HG03139 (cell line): ENCODE measurements at regions not wholly inside any gene's neighbourhood (a gene's known extent, or its start where the extent isn't known, plus 50 kb on each side); places are given as distances from the start of the nearest gene placed in this dataset.

Source experiments
- ATAC-seq: cut with Tn5 transposase; IDR thresholded peaks from one replicate; pipeline ENCODE4 v1.9.1; 2021; ENCODE audit not compliant: unreplicated experiment

- ATAC-seq, result no peak
These were observed 50.5 kb upstream of the POU2AF2 start for GRCh38 chr11:111194860-111195568.

- ATAC-seq, result no peak
These were observed 51.5 kb upstream of the POU2AF2 start for GRCh38 chr11:111193924-111194490.

GRCh38 chr11:111189466-111189865 lies 56.1 kb upstream of the POU2AF2 start:
- ATAC-seq, result no peak

- no peak for ATAC-seq
These were observed 59.1 kb upstream of the POU2AF2 start for GRCh38 chr11:111186308-111186915.

DNA sequence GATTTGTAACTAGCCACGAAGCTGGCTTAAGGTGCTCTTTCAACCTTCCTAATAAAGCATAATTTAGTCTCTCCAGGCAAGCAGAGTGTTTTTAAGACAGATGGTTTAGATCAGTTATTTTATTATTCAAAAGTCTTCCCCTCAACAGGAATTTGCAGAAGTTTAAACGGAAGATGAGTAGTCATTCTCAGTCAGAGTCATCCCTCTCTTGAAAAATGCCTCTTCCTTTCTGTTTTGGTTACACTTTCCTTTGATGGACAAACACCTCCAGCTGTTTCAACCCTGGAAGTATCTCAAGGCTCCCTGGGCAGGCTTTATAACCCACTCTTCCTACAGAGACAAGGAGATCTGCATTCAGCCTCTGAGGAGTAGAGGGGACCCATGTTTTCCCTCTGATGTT lies 60.3 kb upstream of the POU2AF2 start:
- ATAC-seq, result no peak

GRCh38 chr11:111183706-111184105 lies 61.8 kb upstream of the POU2AF2 start:
- no peak for ATAC-seq

GRCh38 chr11:111179184-111179910 lies 66.2 kb upstream of the POU2AF2 start:
- ATAC-seq, result no peak

DNA sequence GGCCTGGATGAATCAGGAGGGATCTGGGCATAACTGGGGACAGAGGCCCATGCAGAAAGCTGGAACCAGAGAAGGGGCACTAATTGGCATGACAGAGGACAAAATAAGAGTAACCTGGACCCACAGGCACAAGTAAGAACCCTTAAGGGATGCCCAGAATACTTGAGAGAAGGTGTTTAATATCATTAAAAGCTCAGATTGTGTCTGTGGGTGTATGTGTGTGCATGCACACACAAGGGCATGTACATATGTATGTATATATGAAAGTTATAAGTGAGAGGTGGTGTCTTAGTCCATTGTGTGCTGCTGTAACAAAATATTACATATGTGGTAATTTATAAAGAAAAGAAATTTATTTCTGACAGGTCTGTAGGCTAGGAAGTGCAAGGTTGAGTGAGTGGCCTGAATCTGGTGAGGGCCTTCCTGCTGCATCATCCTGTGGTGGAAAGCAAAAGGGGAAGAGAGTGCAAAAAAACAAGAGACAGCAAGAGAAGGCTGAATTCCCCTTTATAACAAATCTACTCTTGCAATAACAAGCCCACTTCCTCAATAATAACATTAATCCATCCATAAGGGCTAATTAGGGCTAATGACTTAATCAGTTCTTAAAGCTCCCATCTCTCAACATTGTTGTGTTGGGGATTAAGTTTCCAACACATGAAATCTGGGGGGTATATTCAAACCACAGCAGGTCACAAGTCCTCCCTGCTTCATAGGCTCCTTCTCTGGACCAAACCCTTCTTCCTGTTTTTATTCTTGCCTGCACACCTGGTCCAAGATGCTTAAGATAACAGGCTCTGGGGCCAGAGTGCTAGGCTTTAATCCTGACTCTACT lies 68.3 kb upstream of the POU2AF2 start:
- peak; percentile 70 for ATAC-seq

GRCh38 chr11:111176603-111177002 lies 68.9 kb upstream of the POU2AF2 start:
- peak; percentile 44 for ATAC-seq

DNA sequence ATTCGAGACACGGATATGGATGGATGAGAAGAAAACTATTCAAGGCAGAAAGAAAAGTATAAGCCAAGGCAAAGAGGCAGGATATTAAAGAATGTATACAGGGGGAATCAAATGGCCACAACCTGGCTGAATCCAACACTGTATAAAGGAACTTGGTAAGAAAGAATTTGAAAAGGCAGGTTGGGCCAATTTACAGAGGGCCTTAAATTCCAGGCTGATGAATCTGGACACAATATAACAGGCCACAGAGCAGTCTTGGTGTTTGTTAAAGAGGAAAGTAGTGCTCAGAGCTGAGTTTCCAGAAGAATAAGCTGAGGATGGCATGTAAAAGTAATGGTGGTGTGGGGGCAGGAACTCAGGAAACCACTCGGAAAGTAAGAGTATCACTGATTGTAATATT lies 72.3 kb upstream of the POU2AF2 start:
- ATAC-seq, result no peak

GRCh38 chr11:111172321-111172862 lies 73.1 kb upstream of the POU2AF2 start:
- ATAC-seq, result no peak

- no peak for ATAC-seq
These were observed 74.7 kb upstream of the POU2AF2 start for GRCh38 chr11:111170761-111171379.

GRCh38 chr11:111169367-111169766 lies 76.2 kb upstream of the POU2AF2 start:
- ATAC-seq, result no peak

GRCh38 chr11:111168871-111169270 lies 76.7 kb upstream of the POU2AF2 start:
- no peak for ATAC-seq

GRCh38 chr11:111167666-111168065 lies 77.9 kb upstream of the POU2AF2 start:
- no peak for ATAC-seq

DNA sequence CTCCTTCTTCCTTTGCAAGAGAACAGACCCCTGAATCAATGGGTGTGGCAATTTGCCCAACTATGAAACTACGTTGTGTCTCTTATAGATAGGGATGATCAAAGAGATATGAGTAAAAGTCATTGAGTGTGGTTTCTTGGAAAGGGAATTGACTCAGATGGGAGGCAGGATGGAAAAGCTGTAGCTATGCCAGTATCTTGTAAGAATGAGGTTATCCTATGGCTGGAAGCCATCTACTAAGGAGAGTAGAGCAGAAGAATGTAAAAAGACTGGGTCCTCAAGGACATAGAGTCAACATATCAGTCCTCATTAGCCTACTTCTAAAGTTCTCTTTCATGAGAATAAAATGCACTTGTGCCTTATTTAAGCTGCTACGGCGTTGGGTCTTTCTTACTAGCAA lies 78.9 kb upstream of the POU2AF2 start:
- no peak for ATAC-seq

DNA sequence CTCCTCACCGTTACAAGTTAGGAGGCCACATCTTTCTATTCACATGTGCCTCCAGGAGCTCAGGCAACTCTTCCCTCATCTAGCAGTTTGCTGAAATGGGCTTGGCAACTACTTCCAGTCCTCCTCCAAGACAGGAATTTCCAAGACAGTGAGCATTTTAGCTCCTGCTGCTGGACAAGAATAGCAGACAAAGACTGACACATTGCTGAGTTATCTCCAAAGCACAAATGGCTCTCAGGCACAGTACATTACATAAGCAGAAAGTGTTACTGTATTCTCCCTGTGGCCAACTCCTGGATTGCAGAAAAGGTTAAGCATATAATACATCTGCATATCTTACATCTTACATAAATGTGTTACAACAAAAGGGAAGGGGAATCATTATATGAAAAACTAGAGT lies 83.2 kb upstream of the POU2AF2 start:
- ATAC-seq, result no peak

DNA sequence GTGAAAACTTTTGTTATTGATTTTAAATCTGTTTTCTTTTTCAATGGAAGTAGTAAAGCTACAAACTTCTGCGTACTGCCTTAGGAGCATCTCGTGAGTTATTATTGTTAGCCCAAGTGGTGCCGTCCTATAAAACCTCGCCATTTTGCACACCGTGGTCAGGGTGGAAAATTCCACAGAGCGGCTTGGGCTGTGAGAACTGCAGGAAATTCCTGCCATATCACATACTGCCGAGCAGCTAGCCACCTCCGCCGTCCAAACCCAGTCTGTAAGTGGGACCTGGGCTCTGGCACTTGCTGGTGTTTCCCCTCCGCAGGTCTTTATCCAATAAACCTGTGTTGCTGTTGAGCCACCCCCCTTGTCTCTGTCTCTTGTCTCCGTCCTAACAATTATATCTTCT lies 88.0 kb upstream of the POU2AF2 start:
- ATAC-seq, result no peak

- no peak for ATAC-seq
These were observed 90.5 kb upstream of the POU2AF2 start for GRCh38 chr11:111155021-111155420.

DNA sequence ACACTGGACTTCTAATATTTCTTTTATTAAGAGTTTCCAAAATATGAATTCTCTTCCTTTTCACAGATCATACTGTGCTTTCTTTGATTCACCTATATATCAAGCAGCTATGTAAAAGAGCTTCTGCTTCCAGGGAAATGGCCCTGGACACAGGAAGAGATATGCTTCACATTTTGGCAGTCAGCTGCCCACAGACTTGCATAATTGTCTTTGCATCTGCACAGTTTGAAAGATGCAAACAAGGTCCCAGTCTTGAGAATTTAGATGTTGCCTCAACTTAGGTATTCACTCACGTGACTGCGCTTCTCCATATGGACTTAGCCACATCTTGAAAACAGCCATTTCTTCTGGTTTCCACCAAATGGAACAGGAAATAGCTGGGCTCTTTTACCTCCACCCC lies 92.3 kb upstream of the POU2AF2 start:
- ATAC-seq, result no peak
